ENCODE measurements at regions not wholly inside any gene's neighbourhood (a gene's known extent, or its start where the extent isn't known, plus 50 kb on each side); places are given as distances from the start of the nearest gene placed in this dataset.

GRCh38 chr4:14545807-14546206, 456.5 kb upstream of the CPEB2 start:
- Histone ChIP-seq H2BK5ac (ENCODE audit: insufficient read length, low read length) (no peak overlapping the region), H2AK5ac (ENCODE audit: insufficient read length, low read length) (no peak overlapping the region), H2AFZ (ENCODE audit: low read length) (no peak overlapping the region), H3T11ph (ENCODE audit: low read length) (no peak overlapping the region), H2BK20ac (ENCODE audit: low read depth, low read length, poor library complexity, severe bottlenecking) (no peak overlapping the region), H3K27ac (ENCODE audit: insufficient read length, low read depth, low read length) (no peak overlapping the region), H3K23ac (ENCODE audit: insufficient read length, low read depth, low read length) (no peak overlapping the region), H3K18ac (ENCODE audit: insufficient read length, low read depth, low read length) (no peak overlapping the region), H2BK12ac (ENCODE audit: insufficient read length, low read depth, low read length) (no peak overlapping the region), H4K5ac (ENCODE audit: insufficient read length, low read depth, low read length) (no peak overlapping the region), H3K4me1 (ENCODE audit: insufficient read depth, low read length) (no peaks in the 10 kb centered on the region), H4K91ac (ENCODE audit: insufficient read length, low read depth, low read length) (no peak overlapping the region), H2BK15ac (ENCODE audit: low read depth, low read length) (no peak overlapping the region), H3K56ac (ENCODE audit: insufficient read length, low read depth, low read length) (no peak overlapping the region), H4K8ac (replicated peaks; ENCODE audit: insufficient read length, low read depth, low read length) (no peak overlapping the region), H4K20me1 (ENCODE audit: control insufficient read depth, insufficient read depth, insufficient read length) (no peaks in the 10 kb centered on the region), H2BK120ac (ENCODE audit: low read depth, low read length, poor library complexity, severe bottlenecking) (no peak overlapping the region), H3K79me1 (ENCODE audit: insufficient read depth, low read depth, low read length, poor library complexity, severe bottlenecking) (no peaks in the 10 kb centered on the region), H3K79me2 (ENCODE audit: insufficient read depth, low read length) (no peaks in the 10 kb centered on the region), H3K14ac (ENCODE audit: insufficient read depth, low read length) (no peak overlapping the region), H3K23me2 (ENCODE audit: insufficient read length, low read depth, low read length, poor library complexity, severe bottlenecking) (no peaks in the 10 kb centered on the region), H3K9me3 (ENCODE audit: control insufficient read depth, low read depth, low read length) (no peaks in the 10 kb centered on the region), H3K27me3 (ENCODE audit: insufficient read depth, low read length) (no peaks in the 10 kb centered on the region), H3K9ac (ENCODE audit: extremely low read depth, insufficient read length, low read length) (no peak overlapping the region), H3K4ac (ENCODE audit: low read depth, low read length) (no peak overlapping the region), H3K4me2 (ENCODE audit: insufficient read depth, insufficient read length, low read length) (no peak overlapping the region)
- Mint-ChIP-seq H3K36me3 (ENCODE audit: insufficient read depth in 1 of 3, low read depth in 3 of 3) (peaks cover 0 to 5% (median 1%) of the 10 kb centered on the region in 3 experiments; a peak in 1 of 7 replicates), H3K27ac (no peak overlapping the region), H3K9me3 (peaks cover 0 to 12% of the 10 kb centered on the region in 2 experiments; a peak in 4 of 5 replicates), H3K27me3 (ENCODE audit: low read depth) (no peaks in the 10 kb centered on the region; the same call in 1 of the 2 replicates), H3K4me3 (no peak overlapping the region), H3K4me1 (no peaks in the 10 kb centered on the region)
- no peak for DNase-seq
- no CpG with 5 or more reads among the region's 4 CpGs for WGBS (ENCODE audit: extremely low coverage, insufficient read length, low lambda C conversion rate)
- TF ChIP-seq, protein P1, sequence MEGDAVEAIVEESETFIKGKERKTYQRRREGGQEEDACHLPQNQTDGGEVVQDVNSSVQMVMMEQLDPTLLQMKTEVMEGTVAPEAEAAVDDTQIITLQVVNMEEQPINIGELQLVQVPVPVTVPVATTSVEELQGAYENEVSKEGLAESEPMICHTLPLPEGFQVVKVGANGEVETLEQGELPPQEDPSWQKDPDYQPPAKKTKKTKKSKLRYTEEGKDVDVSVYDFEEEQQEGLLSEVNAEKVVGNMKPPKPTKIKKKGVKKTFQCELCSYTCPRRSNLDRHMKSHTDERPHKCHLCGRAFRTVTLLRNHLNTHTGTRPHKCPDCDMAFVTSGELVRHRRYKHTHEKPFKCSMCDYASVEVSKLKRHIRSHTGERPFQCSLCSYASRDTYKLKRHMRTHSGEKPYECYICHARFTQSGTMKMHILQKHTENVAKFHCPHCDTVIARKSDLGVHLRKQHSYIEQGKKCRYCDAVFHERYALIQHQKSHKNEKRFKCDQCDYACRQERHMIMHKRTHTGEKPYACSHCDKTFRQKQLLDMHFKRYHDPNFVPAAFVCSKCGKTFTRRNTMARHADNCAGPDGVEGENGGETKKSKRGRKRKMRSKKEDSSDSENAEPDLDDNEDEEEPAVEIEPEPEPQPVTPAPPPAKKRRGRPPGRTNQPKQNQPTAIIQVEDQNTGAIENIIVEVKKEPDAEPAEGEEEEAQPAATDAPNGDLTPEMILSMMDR (conservative IDR thresholded peaks at IDR 0.05): no peak

All from H9 (cell line).